ENCODE measurements at regions not wholly inside any gene's neighbourhood (a gene's known extent, or its start where the extent isn't known, plus 50 kb on each side); places are given as distances from the start of the nearest gene placed in this dataset.

- no peak for DNase-seq (ENCODE audit: extremely low spot score)
- CTCF ChIA-PET = no interaction called here
- POLR2A ChIA-PET = no interaction called here
- TF ChIP-seq NFRKB (IDR thresholded peaks at IDR 0.05) (no peak), PKNOX1 (IDR thresholded peaks at IDR 0.05) (no peak), CTBP1 (IDR thresholded peaks at IDR 0.05; ENCODE audit: borderline replicate concordance) (no peak), L3MBTL2 (conservative IDR thresholded peaks at IDR 0.05) (no peak), ELF4 (IDR thresholded peaks at IDR 0.05) (no peak), SUZ12 (IDR thresholded peaks at IDR 0.05) (no peak), SP1 (IDR thresholded peaks at IDR 0.05) (no peak), TARDBP (IDR thresholded peaks at IDR 0.05) (no peak), FOXM1 (IDR thresholded peaks at IDR 0.05; ENCODE audit: borderline replicate concordance) (no peak), FOXK2 (IDR thresholded peaks at IDR 0.05) (no peak), BHLHE40 (IDR thresholded peaks at IDR 0.05; ENCODE audit: borderline replicate concordance) (no peak), ARNT (IDR thresholded peaks at IDR 0.05) (no peak), FOXA1 (IDR thresholded peaks at IDR 0.05) (no peak), HDGF (IDR thresholded peaks at IDR 0.05; ENCODE audit: borderline replicate concordance) (no peak)
Observed at GRCh38 chr15:24752354-24752753, 76.8 kb downstream of the NPAP1 start.

- POLR2A ChIA-PET = no interaction called here
- no peak for DNase-seq (ENCODE audit: extremely low spot score)
- CTCF ChIA-PET = no interaction called here
- no peak for TF ChIP-seq BHLHE40 (IDR thresholded peaks at IDR 0.05; ENCODE audit: borderline replicate concordance)
- TF ChIP-seq PKNOX1 (IDR thresholded peaks at IDR 0.05) = no peak
- TF ChIP-seq TARDBP (IDR thresholded peaks at IDR 0.05) = no peak
- no peak for TF ChIP-seq LEF1 (IDR thresholded peaks at IDR 0.05; ENCODE audit: borderline replicate concordance)
- TF ChIP-seq FOXM1 (IDR thresholded peaks at IDR 0.05; ENCODE audit: borderline replicate concordance) = no peak
- TF ChIP-seq FOXK2 (IDR thresholded peaks at IDR 0.05) = no peak
- no peak for TF ChIP-seq ELF4 (IDR thresholded peaks at IDR 0.05)
- no peak for TF ChIP-seq L3MBTL2 (conservative IDR thresholded peaks at IDR 0.05)
- no peak for TF ChIP-seq SUZ12 (IDR thresholded peaks at IDR 0.05)
- TF ChIP-seq SP1 (IDR thresholded peaks at IDR 0.05) = no peak
Observed at GRCh38 chr15:24756101-24756500, 80.5 kb downstream of the NPAP1 start.

- no peak for DNase-seq (ENCODE audit: extremely low spot score)
- CTCF ChIA-PET = no interaction called here
- POLR2A ChIA-PET = no interaction called here
Observed at GRCh38 chr15:24760066-24760465, 84.5 kb downstream of the NPAP1 start.

GRCh38 chr15:24761704-24762302, 86.2 kb downstream of the NPAP1 start:
- no peak for DNase-seq (ENCODE audit: extremely low spot score)
- POLR2A ChIA-PET = no interaction called here
- CTCF ChIA-PET = no interaction called here
- TF ChIP-seq BHLHE40 (IDR thresholded peaks at IDR 0.05; ENCODE audit: borderline replicate concordance) = no peak
- no peak for TF ChIP-seq FOXA1 (IDR thresholded peaks at IDR 0.05)

More at GRCh38 chr15:24760066-24760465, 84.5 kb downstream of the NPAP1 start:
- TF ChIP-seq NFRKB (IDR thresholded peaks at IDR 0.05) (no peak), SUZ12 (IDR thresholded peaks at IDR 0.05) (no peak), FOXK2 (IDR thresholded peaks at IDR 0.05) (no peak), LEF1 (IDR thresholded peaks at IDR 0.05; ENCODE audit: borderline replicate concordance) (no peak), ARNT (IDR thresholded peaks at IDR 0.05) (no peak), FOXA1 (IDR thresholded peaks at IDR 0.05) (no peak), BHLHE40 (IDR thresholded peaks at IDR 0.05; ENCODE audit: borderline replicate concordance) (no peak), ELF4 (IDR thresholded peaks at IDR 0.05) (no peak), PKNOX1 (IDR thresholded peaks at IDR 0.05) (no peak), TARDBP (IDR thresholded peaks at IDR 0.05) (no peak), CTBP1 (IDR thresholded peaks at IDR 0.05; ENCODE audit: borderline replicate concordance) (no peak), L3MBTL2 (conservative IDR thresholded peaks at IDR 0.05) (no peak), HDGF (IDR thresholded peaks at IDR 0.05; ENCODE audit: borderline replicate concordance) (no peak), FOXM1 (IDR thresholded peaks at IDR 0.05; ENCODE audit: borderline replicate concordance) (no peak), SP1 (IDR thresholded peaks at IDR 0.05) (no peak), ZNF384 (IDR thresholded peaks at IDR 0.05) (no peak)

- no peak for DNase-seq (ENCODE audit: extremely low spot score)
- no peak for TF ChIP-seq NFRKB (IDR thresholded peaks at IDR 0.05)
- no peak for TF ChIP-seq FOXA1 (IDR thresholded peaks at IDR 0.05)
- no peak for TF ChIP-seq ARNT (IDR thresholded peaks at IDR 0.05)
- no peak for TF ChIP-seq SP1 (IDR thresholded peaks at IDR 0.05)
- no peak for TF ChIP-seq SUZ12 (IDR thresholded peaks at IDR 0.05)
- TF ChIP-seq PKNOX1 (IDR thresholded peaks at IDR 0.05) = no peak
- TF ChIP-seq TARDBP (IDR thresholded peaks at IDR 0.05) = no peak
- no peak for TF ChIP-seq CTBP1 (IDR thresholded peaks at IDR 0.05; ENCODE audit: borderline replicate concordance)
- TF ChIP-seq FOXK2 (IDR thresholded peaks at IDR 0.05) = no peak
- TF ChIP-seq L3MBTL2 (conservative IDR thresholded peaks at IDR 0.05) = no peak
- no peak for TF ChIP-seq HDGF (IDR thresholded peaks at IDR 0.05; ENCODE audit: borderline replicate concordance)
- POLR2A ChIA-PET = interaction anchor here (0.6 kb wide), 1 partner anchor 1028 kb away, joined by 3 read pairs; no protein-coding TSS in a partner anchor
- CTCF ChIA-PET = no interaction called here
Observed at GRCh38 chr15:24763891-24764290, 88.3 kb downstream of the NPAP1 start.
